Astrocyte (in vitro differentiated cells and primary cell): ENCODE measurements at regions not wholly inside any gene's neighbourhood (a gene's known extent, or its start where the extent isn't known, plus 50 kb on each side); places are given as distances from the start of the nearest gene placed in this dataset.

Experiments used
- CTCF ChIP-seq: IDR thresholded peaks from 2 replicates; pipeline ENCODE4 v1.5.1; 2011; ENCODE audit warnings: low read depth, mild to moderate bottlenecking, inconsistent platforms, low read length, moderate library complexity; ENCODE audit not compliant: insufficient read depth
- EZH2 ChIP-seq: IDR thresholded peaks from 2 replicates; pipeline ENCODE4 v1.6.1; 2012; ENCODE audit warnings: mild to moderate bottlenecking, low read length, inconsistent platforms; ENCODE audit not compliant: insufficient read depth

- TF ChIP-seq CTCF, result no peak
- TF ChIP-seq EZH2, result no peak
These were observed 246.3 kb upstream of the LRRTM4 start for GRCh38 chr2:77768508-77768907.
